ENCODE measurements at regions not wholly inside any gene's neighbourhood (a gene's known extent, or its start where the extent isn't known, plus 50 kb on each side); places are given as distances from the start of the nearest gene placed in this dataset.
"Not testable (repeated sequence)": the region's sequence is repeated elsewhere in the genome, so short reads cannot be mapped to it uniquely, and the experiment has no call there.

DNA sequence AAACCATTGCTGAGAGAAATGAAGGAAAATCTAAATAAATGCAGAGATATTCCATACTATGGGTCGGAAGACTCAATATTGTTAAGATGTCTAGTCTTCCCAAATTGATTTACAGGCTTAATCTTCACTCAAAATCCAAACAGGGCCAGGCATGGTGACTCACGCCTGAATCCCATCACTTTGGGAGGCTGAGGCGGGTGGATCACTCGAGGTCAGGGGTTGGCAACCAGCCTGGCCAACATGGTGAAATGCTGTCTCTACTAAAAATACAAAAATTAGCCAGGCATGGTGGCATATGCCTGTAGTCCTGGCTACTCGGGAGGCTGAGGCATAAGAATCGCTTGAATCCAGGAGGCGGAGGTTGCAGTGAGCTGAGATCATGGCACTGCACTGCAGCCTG, 94.1 kb upstream of the RPH3A start:
- BruUV-seq (replicated peaks); H2AFZ ChIP-seq (replicated peaks; ENCODE audit: low read length, poor library complexity); H2BK15ac ChIP-seq (ENCODE audit: low read depth, low read length); H4K20me1 ChIP-seq (ENCODE audit: insufficient read depth, low read length); POLR2A ChIA-PET (ENCODE audit: unreplicated experiment); dilution Hi-C loops (cut with HindIII; ENCODE audit: low sequenced_read_pairs, unreplicated experiment); H3K9ac ChIP-seq (ENCODE audit: low read depth, low read length); H3K27me3 ChIP-seq (ENCODE audit: control insufficient read depth, insufficient read depth, low read length); H3K36me3 ChIP-seq (ENCODE audit: control insufficient read depth, insufficient read depth, low read length); H2BK120ac ChIP-seq (ENCODE audit: low read depth, low read length); ATAC-seq (ENCODE audit: low read depth); H2BK5ac ChIP-seq (ENCODE audit: low read depth, low read length, poor library complexity, severe bottlenecking); H3K4me2 ChIP-seq (ENCODE audit: low read depth, low read length); in situ Hi-C loops (cut with MboI; ENCODE audit: low sequenced_read_pairs); H2AK5ac ChIP-seq (ENCODE audit: low read depth, low read length); H3K4ac ChIP-seq (ENCODE audit: low read depth, low read length); H4K5ac ChIP-seq (ENCODE audit: low read depth, low read length); H3K18ac ChIP-seq (ENCODE audit: low read depth, low read length); H3K27ac ChIP-seq (ENCODE audit: insufficient read depth, low read length); H3K14ac ChIP-seq (replicated peaks; ENCODE audit: low read depth, low read length); H3K9me3 ChIP-seq (ENCODE audit: control insufficient read depth, insufficient read depth, low read length); DNase-seq; H4K8ac ChIP-seq (ENCODE audit: low read depth in 2 of 2, low read length in 2 of 2); intact Hi-C loops (cut with micrococcal nuclease); H3K56ac ChIP-seq (ENCODE audit: extremely low read depth, insufficient read depth, low read length); H2AK9ac ChIP-seq (replicated peaks; ENCODE audit: low read depth, low read length, poor library complexity); H2BK20ac ChIP-seq (ENCODE audit: low read depth, low read length); H3K9me1 ChIP-seq (ENCODE audit: insufficient read depth, low read length); H4K91ac ChIP-seq (ENCODE audit: insufficient read depth, low read depth, low read length); H3K23ac ChIP-seq (ENCODE audit: low read depth, low read length); H3K4me3 ChIP-seq (ENCODE audit: insufficient read depth, low read depth, low read length); H3K4me1 ChIP-seq (ENCODE audit: control insufficient read depth, insufficient read depth, low read length); CTCF ChIA-PET; H3K79me1 ChIP-seq (ENCODE audit: low read depth in 1 of 2, low read length in 2 of 2): not testable (repeated sequence)
- no CpG with 5 or more reads among the region's 7 CpGs for WGBS, 2 experiments (ENCODE audit: extremely low coverage in 2 of 2, insufficient read length in 1 of 2)
